ENCODE measurements at regions not wholly inside any gene's neighbourhood (a gene's known extent, or its start where the extent isn't known, plus 50 kb on each side); places are given as distances from the start of the nearest gene placed in this dataset.
A peak's percentile ranks its signal among the peaks of the same experiment; 100 is the strongest.

- H3K27me3 Mint-ChIP-seq (ENCODE audit: low read depth): no peaks in the 10 kb centered on the region
- peaks cover 29% of the 10 kb centered on the region for H3K4me1 Mint-ChIP-seq (ENCODE audit: low read depth)
- H3K4me3 Mint-ChIP-seq: peak overlapping the region; percentile 76
- ATAC-seq: peak; percentile 77
- DNase-seq: peak; percentile 37
- ChIA-PET CTCF (interaction anchor here (1.2 kb wide), 1 partner anchor 52 kb away, joined by 4 read pairs; no protein-coding TSS in a partner anchor), POLR2A (interaction anchor here (0.8 to 2.8 kb wide), 6 partner anchors 50 to 115 kb away, joined by 3 to 9 read pairs (median 5); partner anchors contain the start of genes BAZ1A, FAM177A1 and SRP54)
- peaks cover 9% of the 10 kb centered on the region for H3K36me3 Mint-ChIP-seq (ENCODE audit: low read depth)
- no peaks in the 10 kb centered on the region for H3K9me3 Mint-ChIP-seq (ENCODE audit: insufficient read depth)
- peak overlapping the region; percentile 96 for H3K27ac Mint-ChIP-seq
Measured at GRCh38 chr14:34931206-34931605, 51.6 kb upstream of the SRP54 start.

- Mint-ChIP-seq H3K27me3 (ENCODE audit: low read depth) (no peaks in the 10 kb centered on the region), H3K4me3 (peak overlapping the region; percentile 76), H3K27ac (peak overlapping the region; percentile 96), H3K4me1 (ENCODE audit: low read depth) (peaks cover 29% of the 10 kb centered on the region), H3K36me3 (ENCODE audit: low read depth) (peaks cover 9% of the 10 kb centered on the region), H3K9me3 (ENCODE audit: insufficient read depth) (no peaks in the 10 kb centered on the region)
- peak; percentile 44 for DNase-seq
- ATAC-seq: peak; percentile 67
- POLR2A ChIA-PET: interaction anchor here (0.7 to 2.8 kb wide), 7 partner anchors 23 to 115 kb away, joined by 3 to 9 read pairs (median 4); partner anchors contain the start of genes BAZ1A, FAM177A1 and SRP54
- CTCF ChIA-PET: interaction anchor here (0.6 to 1.2 kb wide), 2 partner anchors 53 to 890 kb away, joined by 3 to 4 read pairs; no protein-coding TSS in a partner anchor
Measured at GRCh38 chr14:34930591-34931091, 52.2 kb upstream of the SRP54 start.

- no peak for ATAC-seq
- H3K36me3 Mint-ChIP-seq (ENCODE audit: low read depth): peaks cover 9% of the 10 kb centered on the region
- POLR2A ChIA-PET: no interaction called here
Measured at GRCh38 chr14:34926552-34926951, 51.4 kb upstream of the BAZ1A start.

More at GRCh38 chr14:34926552-34926951, 51.4 kb upstream of the BAZ1A start:
- Mint-ChIP-seq H3K4me3 (no peak overlapping the region), H3K9me3 (ENCODE audit: insufficient read depth) (no peaks in the 10 kb centered on the region), H3K4me1 (ENCODE audit: low read depth) (peaks cover 24% of the 10 kb centered on the region), H3K27me3 (ENCODE audit: low read depth) (no peaks in the 10 kb centered on the region), H3K27ac (no peak overlapping the region)
- no peak for DNase-seq
- CTCF ChIA-PET: no interaction called here

Data from activated CD8-positive, alpha-beta T cell treated with anti-CD3 and anti-CD28 coated beads, Interleukin-2, amount 10 ng/mL, durations not matched to agents 7 days and 5 days (primary cell).